ENCODE measurements at regions not wholly inside any gene's neighbourhood (a gene's known extent, or its start where the extent isn't known, plus 50 kb on each side); places are given as distances from the start of the nearest gene placed in this dataset.

GRCh38 chr10:121305066-121305465 lies 293.2 kb downstream of the FGFR2 start:
- Histone ChIP-seq H3K36me3 (no peaks in the 10 kb centered on the region), H3K27ac (no peak overlapping the region), H3K4me3 (ENCODE audit: low read depth in 1 of 2, low read length in 1 of 2) (no peak overlapping the region), H3K9me3 (no peaks in the 10 kb centered on the region), H3K27me3 (peaks cover 11% of the 10 kb centered on the region), H3K4me1 (ENCODE audit: control insufficient read depth in 1 of 2, insufficient read depth in 1 of 2, low read depth in 1 of 2, low read length in 1 of 2) (no peaks in the 10 kb centered on the region)
- TF ChIP-seq, protein P1, sequence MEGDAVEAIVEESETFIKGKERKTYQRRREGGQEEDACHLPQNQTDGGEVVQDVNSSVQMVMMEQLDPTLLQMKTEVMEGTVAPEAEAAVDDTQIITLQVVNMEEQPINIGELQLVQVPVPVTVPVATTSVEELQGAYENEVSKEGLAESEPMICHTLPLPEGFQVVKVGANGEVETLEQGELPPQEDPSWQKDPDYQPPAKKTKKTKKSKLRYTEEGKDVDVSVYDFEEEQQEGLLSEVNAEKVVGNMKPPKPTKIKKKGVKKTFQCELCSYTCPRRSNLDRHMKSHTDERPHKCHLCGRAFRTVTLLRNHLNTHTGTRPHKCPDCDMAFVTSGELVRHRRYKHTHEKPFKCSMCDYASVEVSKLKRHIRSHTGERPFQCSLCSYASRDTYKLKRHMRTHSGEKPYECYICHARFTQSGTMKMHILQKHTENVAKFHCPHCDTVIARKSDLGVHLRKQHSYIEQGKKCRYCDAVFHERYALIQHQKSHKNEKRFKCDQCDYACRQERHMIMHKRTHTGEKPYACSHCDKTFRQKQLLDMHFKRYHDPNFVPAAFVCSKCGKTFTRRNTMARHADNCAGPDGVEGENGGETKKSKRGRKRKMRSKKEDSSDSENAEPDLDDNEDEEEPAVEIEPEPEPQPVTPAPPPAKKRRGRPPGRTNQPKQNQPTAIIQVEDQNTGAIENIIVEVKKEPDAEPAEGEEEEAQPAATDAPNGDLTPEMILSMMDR (IDR thresholded peaks at IDR 0.05) = no peak

- peaks cover 22% of the 10 kb centered on the region for H3K27me3 ChIP-seq
- no peaks in the 10 kb centered on the region for H3K9me3 ChIP-seq
- H3K27ac ChIP-seq = no peak overlapping the region
- TF ChIP-seq, protein P1 (IDR thresholded peaks at IDR 0.05) = no peak
- no peaks in the 10 kb centered on the region for H3K36me3 ChIP-seq
- H3K4me1 ChIP-seq (ENCODE audit: control insufficient read depth in 1 of 2, insufficient read depth in 1 of 2, low read depth in 1 of 2, low read length in 1 of 2) = no peaks in the 10 kb centered on the region
- no peak overlapping the region for H3K4me3 ChIP-seq (ENCODE audit: low read depth in 1 of 2, low read length in 1 of 2)
These were observed 292.0 kb downstream of the FGFR2 start for GRCh38 chr10:121306159-121306673.

DNA sequence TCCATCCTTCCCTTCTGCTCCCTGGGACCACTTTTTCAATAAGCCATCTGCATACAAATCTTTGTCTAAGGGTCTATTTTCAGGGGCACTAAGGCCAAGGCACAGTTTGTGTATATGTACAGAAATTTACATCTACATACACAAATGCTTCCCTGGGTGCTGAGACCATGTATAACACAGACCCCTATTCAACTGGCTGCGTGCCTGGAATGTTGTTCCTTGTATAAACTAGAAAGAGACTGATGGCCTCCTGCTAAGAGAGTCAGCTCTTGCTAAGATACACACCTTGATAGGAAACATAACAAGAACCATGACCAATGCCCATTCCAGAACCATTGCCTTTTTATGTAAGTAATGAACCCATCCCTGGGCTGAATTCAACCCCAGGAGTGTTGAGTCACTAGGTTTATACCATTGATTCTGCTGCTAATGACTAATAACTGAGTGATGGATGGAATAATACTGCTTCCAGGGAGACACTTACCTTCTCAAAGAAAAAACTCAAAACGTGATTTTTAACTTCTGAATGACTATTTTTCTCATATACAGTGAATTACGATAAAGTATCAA lies 290.7 kb downstream of the FGFR2 start:
- Histone ChIP-seq H3K4me3 (ENCODE audit: low read depth in 1 of 2, low read length in 1 of 2) (no peak overlapping the region), H3K4me1 (ENCODE audit: control insufficient read depth in 1 of 2, insufficient read depth in 1 of 2, low read depth in 1 of 2, low read length in 1 of 2) (no peaks in the 10 kb centered on the region), H3K36me3 (no peaks in the 10 kb centered on the region), H3K27ac (no peak overlapping the region), H3K9me3 (no peaks in the 10 kb centered on the region), H3K27me3 (peaks cover 22% of the 10 kb centered on the region)
- TF ChIP-seq, protein P1 (IDR thresholded peaks at IDR 0.05) = no peak

- H3K36me3 ChIP-seq = no peaks in the 10 kb centered on the region
- H3K27ac ChIP-seq = no peak overlapping the region
- H3K27me3 ChIP-seq = peaks cover 22% of the 10 kb centered on the region
- no peaks in the 10 kb centered on the region for H3K9me3 ChIP-seq
- TF ChIP-seq, protein P1 (IDR thresholded peaks at IDR 0.05) = no peak
- no peak overlapping the region for H3K4me3 ChIP-seq (ENCODE audit: low read depth in 1 of 2, low read length in 1 of 2)
- no peaks in the 10 kb centered on the region for H3K4me1 ChIP-seq (ENCODE audit: control insufficient read depth in 1 of 2, insufficient read depth in 1 of 2, low read depth in 1 of 2, low read length in 1 of 2)
These were observed 290.2 kb downstream of the FGFR2 start for GRCh38 chr10:121308020-121308419.

- Histone ChIP-seq H3K4me3 (ENCODE audit: low read depth in 1 of 2, low read length in 1 of 2) (no peak overlapping the region), H3K27me3 (peaks cover 22% of the 10 kb centered on the region), H3K4me1 (ENCODE audit: control insufficient read depth in 1 of 2, insufficient read depth in 1 of 2, low read depth in 1 of 2, low read length in 1 of 2) (no peaks in the 10 kb centered on the region), H3K36me3 (no peaks in the 10 kb centered on the region), H3K9me3 (no peaks in the 10 kb centered on the region), H3K27ac (no peak overlapping the region)
- TF ChIP-seq, protein P1 (IDR thresholded peaks at IDR 0.05) = no peak
These were observed 289.1 kb downstream of the FGFR2 start for GRCh38 chr10:121309164-121309563.

Data from neutrophil (primary cell).